ENCODE measurements at regions not wholly inside any gene's neighbourhood (a gene's known extent, or its start where the extent isn't known, plus 50 kb on each side); places are given as distances from the start of the nearest gene placed in this dataset.

- 59% methylated on average over 54 of the region's 54 CpGs for WGBS (ENCODE audit: low lambda C conversion rate)
- Histone ChIP-seq H3K4me2 (ENCODE audit: low read depth, low read length) (no peak overlapping the region), H3K27me3 (ENCODE audit: control insufficient read depth in 1 of 2, insufficient read depth in 2 of 2, low read length in 2 of 2) (peaks cover 0 to 40% of the 10 kb centered on the region in 2 experiments; a peak in 3 of 5 replicates), H4K20me1 (ENCODE audit: insufficient read depth, low read length) (no peaks in the 10 kb centered on the region), H2AFZ (ENCODE audit: low read length) (no peak overlapping the region), H3K36me3 (replicated peaks in 1 of 2; ENCODE audit: control insufficient read depth in 1 of 2, insufficient read depth in 2 of 2, low read length in 2 of 2) (no peaks in the 10 kb centered on the region), H3K4me1 (ENCODE audit: insufficient read depth, low read length) (no peaks in the 10 kb centered on the region), H3K79me2 (ENCODE audit: insufficient read depth, low read length) (no peaks in the 10 kb centered on the region), H3K27ac (ENCODE audit: extremely low read length, insufficient read depth, low read length) (no peak overlapping the region), H3K4me3 (replicated peaks in 1 of 3; ENCODE audit: insufficient read depth in 1 of 3, low read depth in 2 of 3, low read length in 3 of 3) (no peak overlapping the region; a peak in 1 of 6 replicates), H3K9ac (ENCODE audit: insufficient read depth, low read depth, low read length) (no peak overlapping the region), H3K9me3 (ENCODE audit: low read length) (peaks cover 21% of the 10 kb centered on the region)
- intact Hi-C loops (cut with micrococcal nuclease; ENCODE audit: unreplicated experiment) (no loop called here), in situ Hi-C loops (cut with HindIII; ENCODE audit: extremely low pct_ligation_motif_present, low pct_unique_long_range_greater_than_20kb) (no loop called here)
- no peak for DNase-seq (ENCODE audit: low spot score)
- FAIRE-seq = no peak
- TF ChIP-seq HNF4A (CRISPR knock-in tag; IDR thresholded peaks at IDR 0.05) (peak; percentile 38; the same call in 1 of the 2 replicates), ZNF367 (CRISPR knock-in tag; IDR thresholded peaks at IDR 0.05; ENCODE audit: borderline replicate concordance) (no peak), PATZ1 (CRISPR knock-in tag; IDR thresholded peaks at IDR 0.05) (peak; percentile 41; the same call in 1 of the 2 replicates)
- POLR2A ChIA-PET = no interaction called here
- CTCF ChIA-PET (ENCODE audit: low intra/inter-chr PET ratio, low total read pairs) = no interaction called here
- peak; percentile 39; the same call in 1 of the 3 replicates for ATAC-seq
- BruUV-seq (replicated peaks) = no TSS peak
These were observed 81.1 kb upstream of the GLI2 start for GRCh38 chr2:120654381-120655134.

- POLR2A ChIA-PET = interaction anchor here (0.6 kb wide), 1 partner anchor 14 kb away, joined by 3 read pairs; no protein-coding TSS in a partner anchor
- 52% methylated on average over 19 of the region's 19 CpGs for WGBS (ENCODE audit: low lambda C conversion rate)
- H3K36me3 ChIP-seq (replicated peaks in 1 of 2; ENCODE audit: control insufficient read depth in 1 of 2, insufficient read depth in 2 of 2, low read length in 2 of 2) = no peaks in the 10 kb centered on the region
These were observed 79.3 kb upstream of the GLI2 start for GRCh38 chr2:120656273-120656950.

More at GRCh38 chr2:120656273-120656950, 79.3 kb upstream of the GLI2 start:
- no peaks in the 10 kb centered on the region; the same call in 1 of the 2 replicates for H4K20me1 ChIP-seq (ENCODE audit: insufficient read depth, low read length)
- 0 out of 2 replicates have a peak, but pooled peaks cover 6% of the 10 kb centered on the region for H3K4me1 ChIP-seq (ENCODE audit: insufficient read depth, low read length)
- BruUV-seq (replicated peaks) = no TSS peak
- H3K27me3 ChIP-seq (ENCODE audit: control insufficient read depth in 1 of 2, insufficient read depth in 2 of 2, low read length in 2 of 2) = peaks cover 0 to 55% of the 10 kb centered on the region in 2 experiments; a peak in 3 of 5 replicates
- no peak overlapping the region for H3K27ac ChIP-seq (ENCODE audit: extremely low read length, insufficient read depth, low read length)
- CTCF ChIA-PET (ENCODE audit: low intra/inter-chr PET ratio, low total read pairs) = no interaction called here
- H3K9ac ChIP-seq (ENCODE audit: insufficient read depth, low read depth, low read length) = no peak overlapping the region
- no peak for FAIRE-seq
- H3K9me3 ChIP-seq (ENCODE audit: low read length) = peaks cover 3% of the 10 kb centered on the region; the same call in 1 of the 2 replicates
- no peak overlapping the region for H2AFZ ChIP-seq (ENCODE audit: low read length)
- TF ChIP-seq HMG20B (CRISPR knock-in tag; conservative IDR thresholded peaks at IDR 0.05) (no peak), CREBL2 (CRISPR knock-in tag; IDR thresholded peaks at IDR 0.05; ENCODE audit: borderline replicate concordance) (no peak), ZFP41 (CRISPR knock-in tag; IDR thresholded peaks at IDR 0.05; ENCODE audit: borderline replicate concordance) (no peak), ZNF234 (CRISPR knock-in tag; conservative IDR thresholded peaks at IDR 0.05) (no peak), ZBTB37 (CRISPR knock-in tag; IDR thresholded peaks at IDR 0.05) (no peak), ZSCAN31 (CRISPR knock-in tag; IDR thresholded peaks at IDR 0.05; ENCODE audit: low read depth) (no peak), ZNF282 (IDR thresholded peaks at IDR 0.05; ENCODE audit: partially characterized antibody) (no peak), PCBP1 (IDR thresholded peaks at IDR 0.05; ENCODE audit: borderline replicate concordance, low read depth, low read length) (no peak), CHD2 (IDR thresholded peaks at IDR 0.05; ENCODE audit: low read depth, low read length) (no peak), SMAD9 (CRISPR knock-in tag; IDR thresholded peaks at IDR 0.05) (no peak)
- no peak for ATAC-seq
- intact Hi-C loops (cut with micrococcal nuclease; ENCODE audit: unreplicated experiment) (no loop called here), in situ Hi-C loops (cut with HindIII; ENCODE audit: extremely low pct_ligation_motif_present, low pct_unique_long_range_greater_than_20kb) (no loop called here)
- no peaks in the 10 kb centered on the region for H3K79me2 ChIP-seq (ENCODE audit: insufficient read depth, low read length)
- no peak overlapping the region for H3K4me2 ChIP-seq (ENCODE audit: low read depth, low read length)
- no peak overlapping the region for H3K4me3 ChIP-seq (replicated peaks in 1 of 3; ENCODE audit: insufficient read depth in 1 of 3, low read depth in 2 of 3, low read length in 3 of 3)
- DNase-seq (ENCODE audit: low spot score) = no peak
